ENCODE measurements at regions not wholly inside any gene's neighbourhood (a gene's known extent, or its start where the extent isn't known, plus 50 kb on each side); places are given as distances from the start of the nearest gene placed in this dataset.

DNA sequence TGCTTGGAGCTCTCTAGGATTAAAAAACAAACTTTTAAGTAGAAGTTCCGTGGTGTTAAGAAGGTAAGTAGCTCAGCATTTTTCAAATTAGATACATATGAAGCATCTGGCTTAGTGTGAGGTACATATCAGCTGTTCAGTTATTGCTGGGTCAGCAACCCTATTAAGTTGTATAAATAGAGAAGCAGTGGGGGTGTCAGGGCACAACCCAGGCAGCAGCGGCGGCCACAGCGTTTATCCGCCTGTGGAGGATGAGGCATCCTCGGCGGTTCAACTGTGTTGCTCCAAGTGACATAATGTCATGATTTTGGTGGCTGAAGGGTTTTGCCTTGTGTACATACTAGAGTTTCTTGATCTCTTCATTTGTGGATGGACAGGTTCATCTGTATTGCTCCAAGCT, 54.6 kb upstream of the KIF5B start:
- in situ Hi-C loops (cut with MboI; ENCODE audit: low pct_unique_long_range_greater_than_20kb, low sequenced_read_pairs): no loop called here
- DNase-seq: no peak

DNA sequence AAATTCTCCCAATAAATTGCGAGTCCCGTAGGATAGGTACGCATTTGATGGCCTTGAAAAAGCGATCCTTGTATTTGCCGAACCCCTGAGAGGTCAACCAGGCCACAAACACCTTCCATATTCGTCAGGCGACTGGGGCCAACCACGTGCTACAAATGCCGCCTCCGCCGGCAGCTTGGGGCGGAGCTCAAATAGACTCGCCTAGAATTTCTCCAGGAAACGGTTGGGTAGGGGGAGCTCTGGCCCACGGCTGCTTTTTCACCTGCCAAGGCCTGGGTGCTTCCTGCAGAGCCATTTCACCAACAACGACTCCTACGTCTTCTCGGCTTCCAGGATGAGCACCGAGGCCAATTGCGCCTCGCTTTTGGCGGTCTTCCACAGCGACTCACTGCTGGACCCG, 53.4 kb upstream of the KIF5B start:
- no peak for DNase-seq
- in situ Hi-C loops (cut with MboI; ENCODE audit: low pct_unique_long_range_greater_than_20kb, low sequenced_read_pairs): no loop called here

Measured in KBM-7 (cell line).